SU-DHL-6 (cell line): ENCODE measurements at regions not wholly inside any gene's neighbourhood (a gene's known extent, or its start where the extent isn't known, plus 50 kb on each side); places are given as distances from the start of the nearest gene placed in this dataset.

ENCODE experiments used
- H2AFZ ChIP-seq: fragments of 200-600 bp; sonication (generic); 2 replicates; pipeline ENCODE4 v1.6.1; 2014; ENCODE audit warnings: low read depth, mild to moderate bottlenecking, moderate library complexity, mixed read lengths, antibody characterized with exemption, low read length; ENCODE audit not compliant: severe bottlenecking
- H3F3A ChIP-seq: fragments of 200-600 bp; shearing (Covaris generic); 2 replicates; pipeline ENCODE4 v1.6.0; 2016; ENCODE audit warnings: antibody characterized with exemption, mild to moderate bottlenecking; ENCODE audit not compliant: insufficient read depth
- H3K27ac ChIP-seq: fragments of 200-600 bp; sonication (generic); 2 replicates; pipeline ENCODE4 v1.5.1; 2016; ENCODE audit warnings: low read depth, mild to moderate bottlenecking, low read length, moderate library complexity, mixed read lengths
- H3K27me3 ChIP-seq: fragments of 200-600 bp; sonication (generic), shearing (Covaris generic); 2 replicates; pipeline ENCODE4 v1.6.0; 2014; ENCODE audit warnings: mild to moderate bottlenecking, low read length
- H3K36me3 ChIP-seq: fragments of 200-600 bp; sonication (generic); 2 replicates; pipeline ENCODE4 v1.6.1; 2014; ENCODE audit warnings: mild to moderate bottlenecking, low read length, mixed read lengths
- H3K4me2 ChIP-seq: fragments of 300-600, 200-600 bp; shearing (Covaris generic), sonication (generic); 2 replicates; pipeline ENCODE4 v1.6.0; 2014; ENCODE audit warnings: low read length, low read depth, mild to moderate bottlenecking; ENCODE audit not compliant: poor library complexity, severe bottlenecking
- H3K4me3 ChIP-seq: fragments of 200-600 bp; sonication (generic); 2 replicates; pipeline ENCODE4 v1.5.1; 2014; ENCODE audit warnings: antibody characterized with exemption, low read length, mild to moderate bottlenecking, mixed read lengths; ENCODE audit not compliant: insufficient read depth, poor library complexity, severe bottlenecking
- H3K79me2 ChIP-seq: fragments of 200-600 bp; sonication (generic); 2 replicates; pipeline ENCODE4 v1.6.1; 2014; ENCODE audit warnings: mild to moderate bottlenecking, low read length, moderate library complexity; ENCODE audit not compliant: insufficient read depth
- H3K9ac ChIP-seq: fragments of 200-600 bp; sonication (generic); 2 replicates; pipeline ENCODE4 v1.7.0; 2014; ENCODE audit warnings: mild to moderate bottlenecking, low read length
- H3K9me2 ChIP-seq: fragments of 200-600 bp; sonication (generic); replicated peaks from 2 replicates; pipeline ENCODE4 v1.6.1; 2014; ENCODE audit warnings: low read length; ENCODE audit not compliant: insufficient read depth
- H3K9me3 ChIP-seq: fragments of 200-600 bp; sonication (generic); 2 replicates; pipeline ENCODE4 v1.6.1; 2014; ENCODE audit warnings: low read length, mixed read lengths; ENCODE audit not compliant: insufficient read depth
- H4K20me1 ChIP-seq: fragments of 200-600 bp; sonication (generic); 2 replicates; pipeline ENCODE4 v1.6.1; 2014; ENCODE audit warnings: low read depth, mild to moderate bottlenecking, antibody characterized with exemption, low read length, moderate library complexity, mixed read lengths
- CTCF ChIP-seq: fragments of 200-600 bp; sonication (generic); IDR thresholded peaks from one replicate; pipeline ENCODE4 v1.5.1; 2017; ENCODE audit warnings: antibody characterized with exemption, mild to moderate bottlenecking, low read length, moderate library complexity; ENCODE audit not compliant: insufficient read depth, poor library complexity, severe bottlenecking
- EZH2phosphoT487 ChIP-seq: fragments of 200-600 bp; sonication (generic), shearing (Covaris generic); conservative IDR thresholded peaks from 2 replicates; pipeline ENCODE4 v1.6.1; 2018; ENCODE audit warnings: mild to moderate bottlenecking, antibody characterized with exemption, low read length, moderate library complexity, mixed read lengths

- Histone ChIP-seq H3K36me3 (no peaks in the 10 kb centered on the region), H3K9me2 (no peaks in the 10 kb centered on the region), H3K4me3 (no peak overlapping the region), H3K9me3 (no peaks in the 10 kb centered on the region), H4K20me1 (no peaks in the 10 kb centered on the region), H3K27ac (no peak overlapping the region), H3K4me2 (no peak overlapping the region), H2AFZ (no peak overlapping the region), H3F3A (no peaks in the 10 kb centered on the region), H3K9ac (no peak overlapping the region), H3K27me3 (no peaks in the 10 kb centered on the region), H3K79me2 (no peaks in the 10 kb centered on the region)
- TF ChIP-seq EZH2phosphoT487, result no peak
- no peak for TF ChIP-seq CTCF
Measured at GRCh38 chr15:93141371-93141794, 52.4 kb upstream of the RGMA start.

DNA sequence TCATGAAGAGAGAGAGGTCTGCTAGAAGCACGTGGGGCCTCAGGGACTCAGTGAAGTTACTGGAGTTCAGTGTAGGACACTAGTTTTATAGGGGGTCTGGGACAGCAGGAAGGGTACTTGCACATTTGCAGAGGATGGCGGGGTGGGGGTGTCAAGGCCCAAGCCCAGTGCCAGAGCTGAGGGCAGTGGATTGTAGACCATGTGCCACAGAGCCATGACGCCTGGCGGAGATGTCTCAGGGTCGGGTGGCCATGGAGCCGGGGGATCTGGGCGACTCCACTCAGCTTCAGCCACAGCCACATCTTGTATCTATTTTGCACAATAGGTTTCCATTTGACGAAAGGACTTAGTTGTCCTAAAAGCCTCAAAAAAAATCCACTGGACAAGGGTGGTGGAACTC is 50.4 kb upstream of the RGMA start:
- Histone ChIP-seq H3F3A (no peaks in the 10 kb centered on the region), H3K9me3 (no peaks in the 10 kb centered on the region), H3K36me3 (no peaks in the 10 kb centered on the region), H2AFZ (no peak overlapping the region), H3K4me3 (no peak overlapping the region), H3K27me3 (no peaks in the 10 kb centered on the region), H3K4me2 (no peak overlapping the region), H3K27ac (no peak overlapping the region), H3K79me2 (no peaks in the 10 kb centered on the region), H3K9ac (no peak overlapping the region), H4K20me1 (no peaks in the 10 kb centered on the region), H3K9me2 (no peaks in the 10 kb centered on the region)
- TF ChIP-seq CTCF (no peak), EZH2phosphoT487 (no peak)

GRCh38 chr15:93138681-93139250 is 49.8 kb upstream of the RGMA start:
- H3K79me2 ChIP-seq, result no peaks in the 10 kb centered on the region
- no peak overlapping the region for H3K27ac ChIP-seq
- H3K27me3 ChIP-seq, result no peaks in the 10 kb centered on the region
- H3K9me2 ChIP-seq, result no peaks in the 10 kb centered on the region
- no peaks in the 10 kb centered on the region for H4K20me1 ChIP-seq
- no peak overlapping the region for H2AFZ ChIP-seq
- no peaks in the 10 kb centered on the region for H3F3A ChIP-seq
- no peak overlapping the region for H3K4me2 ChIP-seq
- TF ChIP-seq EZH2phosphoT487, result no peak
- TF ChIP-seq CTCF, result no peak
- H3K9ac ChIP-seq, result no peak overlapping the region
- H3K9me3 ChIP-seq, result no peaks in the 10 kb centered on the region
- H3K4me3 ChIP-seq, result no peak overlapping the region
- no peaks in the 10 kb centered on the region for H3K36me3 ChIP-seq
